Heart left ventricle (tissue), 16 donors: ENCODE measurements at regions not wholly inside any gene's neighbourhood (a gene's known extent, or its start where the extent isn't known, plus 50 kb on each side); places are given as distances from the start of the nearest gene placed in this dataset.
A peak's percentile ranks its signal among the peaks of the same experiment; 100 is the strongest.

ENCODE experiments used
- ATAC-seq, 4 donors: fragments of 200-7000 bp; cut with Tn5 transposase; one replicate each; pipeline ENCODE4 v1.9.1; 2020 to 2022; ENCODE audit warnings: moderate library complexity in 4 of 4, mild to moderate bottlenecking in 3 of 4, moderate number of reproducible peaks in 1 of 4
- DNase-seq, 5 donors: peaks; one replicate each; pipeline ENCODE4 v3.0.0-alpha.2; 2020
- H3K27ac ChIP-seq, 12 donors: fragments of 200-600 bp; sonication (generic) in 4 of 12; one replicate each; pipeline versions ENCODE4 v1.5.0 to v1.8.0; 2016 to 2022; ENCODE audit warnings: mild to moderate bottlenecking in 2 of 12
- H3K27me3 ChIP-seq, 9 donors: fragments of 200-600 bp; sonication (generic) in 2 of 9; one replicate each; pipeline versions ENCODE4 v1.5.1 to v1.8.0; 2016 to 2022; ENCODE audit warnings: mild to moderate bottlenecking in 3 of 9
- H3K36me3 ChIP-seq, 9 donors: fragments of 200-600 bp; sonication (generic) in 2 of 9; one replicate each; pipeline versions ENCODE4 v1.5.0 to v1.8.0; 2018 to 2022; ENCODE audit warnings: mild to moderate bottlenecking in 2 of 9
- H3K4me1 ChIP-seq, 12 donors: fragments of 200-600 bp; sonication (generic) in 4 of 12; one replicate each; pipeline versions ENCODE4 v1.5.0 to v1.8.0; 2016 to 2022; ENCODE audit warnings: mild to moderate bottlenecking in 3 of 12
- H3K4me3 ChIP-seq, 12 donors: fragments of 200-600 bp; sonication (generic) in 4 of 12; one replicate each; pipeline versions ENCODE4 v1.5.0 to v1.8.0; 2017 to 2022; ENCODE audit warnings: mild to moderate bottlenecking in 9 of 12, moderate library complexity in 4 of 12
- H3K9me3 ChIP-seq, 12 donors: fragments of 200-600 bp; sonication (generic) in 4 of 12; one replicate each; pipeline versions ENCODE4 v1.5.0 to v1.8.0; 2016 to 2022; ENCODE audit warnings: mild to moderate bottlenecking in 1 of 12
- POLR2A ChIP-seq, 2 donors: fragments of 450-650 bp; IDR thresholded peaks; one replicate each; pipeline ENCODE4 v1.6.1; 2017; ENCODE audit warnings: antibody characterized with exemption in 2 of 2, mild to moderate bottlenecking in 2 of 2, moderate library complexity in 2 of 2
- WGBS, 4 donors: extraction: QIAGEN DNeasy Blood & Tissue Kit in 2 of 4; methylation state at CpG; one replicate each; pipeline versions ENCODE4 v1.1.5 to v1.1.7; 2013 to 2018; 5-methylcytosine and 5-hydroxymethylcytosine counted together
- intact Hi-C, 10 donors: fragments of 100-400 bp; cut with DNase I; formaldehyde crosslinking; loops; one replicate each; pipeline versions ENCODE4 v1.11.1 to v1.14.2; 2022
- TF ChIP-seq, protein P1 (sequence below), 12 donors: fragments of 200-600 bp; sonication (generic) in 4 of 12; IDR thresholded peaks; one replicate each; pipeline versions ENCODE4 v1.5.0 to v1.8.0; 2018 to 2022; ENCODE audit warnings: antibody characterized with exemption in 12 of 12, mild to moderate bottlenecking in 5 of 12
- donor health status: ischemic (EF 13 %, LVEDD 7.1; RV severe dilation, severe dysfunction).
- donor health status: healthy with polysubstance abuse.
- donor health status: DM: no; HTN: yes; CAD: no.
- donor health status: DM: no; HTN: no; CAD: no.
- donor health status: ischemic (EF 25% LVEDD 6.9; RV normal size, moderate dysfunction).
- donor health status: ischemic (EF 25% LVEDD 5.7; RV mildly dilated, moderate dysfunction).
- donor health status: healthy.
- donor health status: DM: yes; HTN: yes; CAD: no.
- donor health status: ischemic (EF 35%, LVEDD 5.7; RV mildly dilated, moderate dysfunction).
- donor health status: nonischemic (EF 11% LVEDD 7.7; RV severe dilation, severe dysfunction).
- donor health status: DM: yes; HTN: yes; CAD: no.
- donor health status: PGD.
- donor health status: ischemic (EF 29% LVEDD 5.4; RV normal size, mild dysfunction).
- donor health status: nonischemic (EF 23%, LVEDD 6.1; RV moderate dilation, normal function).

DNA sequence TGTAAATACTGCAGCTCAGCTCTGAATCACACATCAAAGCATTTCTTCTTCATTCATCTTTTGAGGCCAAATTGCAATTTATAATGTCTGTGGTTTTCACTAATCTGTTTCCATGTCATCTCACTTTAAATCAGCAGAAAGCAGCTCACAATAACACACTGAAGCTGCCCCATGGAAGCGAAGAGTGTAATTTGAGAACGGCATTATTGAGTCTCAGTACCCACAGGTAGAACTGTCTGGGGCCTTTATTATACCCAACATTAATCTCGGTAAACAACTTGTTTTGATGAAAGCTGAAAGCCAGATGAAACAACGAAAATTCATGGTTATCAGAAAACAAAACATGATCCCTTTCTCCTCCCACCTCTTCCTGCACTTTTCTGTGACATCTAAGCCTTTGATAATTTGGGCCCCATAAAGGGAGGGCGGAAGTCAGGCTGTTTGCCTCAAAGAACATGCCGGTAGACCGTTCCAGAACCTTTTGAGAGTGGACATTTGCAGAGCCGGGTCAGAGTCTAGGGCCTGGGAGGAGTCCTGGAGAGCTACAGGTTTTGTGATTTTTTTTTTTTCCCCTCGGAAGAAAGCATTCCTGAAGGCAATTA is 68.2 kb upstream of the SESN3 start:
- no peak for TF ChIP-seq POLR2A (IDR thresholded peaks at IDR 0.05)
- TF ChIP-seq, protein P1, sequence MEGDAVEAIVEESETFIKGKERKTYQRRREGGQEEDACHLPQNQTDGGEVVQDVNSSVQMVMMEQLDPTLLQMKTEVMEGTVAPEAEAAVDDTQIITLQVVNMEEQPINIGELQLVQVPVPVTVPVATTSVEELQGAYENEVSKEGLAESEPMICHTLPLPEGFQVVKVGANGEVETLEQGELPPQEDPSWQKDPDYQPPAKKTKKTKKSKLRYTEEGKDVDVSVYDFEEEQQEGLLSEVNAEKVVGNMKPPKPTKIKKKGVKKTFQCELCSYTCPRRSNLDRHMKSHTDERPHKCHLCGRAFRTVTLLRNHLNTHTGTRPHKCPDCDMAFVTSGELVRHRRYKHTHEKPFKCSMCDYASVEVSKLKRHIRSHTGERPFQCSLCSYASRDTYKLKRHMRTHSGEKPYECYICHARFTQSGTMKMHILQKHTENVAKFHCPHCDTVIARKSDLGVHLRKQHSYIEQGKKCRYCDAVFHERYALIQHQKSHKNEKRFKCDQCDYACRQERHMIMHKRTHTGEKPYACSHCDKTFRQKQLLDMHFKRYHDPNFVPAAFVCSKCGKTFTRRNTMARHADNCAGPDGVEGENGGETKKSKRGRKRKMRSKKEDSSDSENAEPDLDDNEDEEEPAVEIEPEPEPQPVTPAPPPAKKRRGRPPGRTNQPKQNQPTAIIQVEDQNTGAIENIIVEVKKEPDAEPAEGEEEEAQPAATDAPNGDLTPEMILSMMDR (IDR thresholded peaks at IDR 0.05), result no peak
- no peak for ATAC-seq
- DNase-seq, result no peak
- Histone ChIP-seq H3K27ac (no peak overlapping the region), H3K27me3 (no peaks in the 10 kb centered on the region), H3K36me3 (no peaks in the 10 kb centered on the region), H3K4me3 (no peak overlapping the region), H3K4me1 (peaks cover 0 to 21% (median 0%) of the 10 kb centered on the region in 12 donors), H3K9me3 (no peaks in the 10 kb centered on the region)
- intact Hi-C loops, result no loop called here
- 65 to 72% (median 68%) methylated on average over 9 of the region's 9 CpGs for WGBS, 4 donors

DNA sequence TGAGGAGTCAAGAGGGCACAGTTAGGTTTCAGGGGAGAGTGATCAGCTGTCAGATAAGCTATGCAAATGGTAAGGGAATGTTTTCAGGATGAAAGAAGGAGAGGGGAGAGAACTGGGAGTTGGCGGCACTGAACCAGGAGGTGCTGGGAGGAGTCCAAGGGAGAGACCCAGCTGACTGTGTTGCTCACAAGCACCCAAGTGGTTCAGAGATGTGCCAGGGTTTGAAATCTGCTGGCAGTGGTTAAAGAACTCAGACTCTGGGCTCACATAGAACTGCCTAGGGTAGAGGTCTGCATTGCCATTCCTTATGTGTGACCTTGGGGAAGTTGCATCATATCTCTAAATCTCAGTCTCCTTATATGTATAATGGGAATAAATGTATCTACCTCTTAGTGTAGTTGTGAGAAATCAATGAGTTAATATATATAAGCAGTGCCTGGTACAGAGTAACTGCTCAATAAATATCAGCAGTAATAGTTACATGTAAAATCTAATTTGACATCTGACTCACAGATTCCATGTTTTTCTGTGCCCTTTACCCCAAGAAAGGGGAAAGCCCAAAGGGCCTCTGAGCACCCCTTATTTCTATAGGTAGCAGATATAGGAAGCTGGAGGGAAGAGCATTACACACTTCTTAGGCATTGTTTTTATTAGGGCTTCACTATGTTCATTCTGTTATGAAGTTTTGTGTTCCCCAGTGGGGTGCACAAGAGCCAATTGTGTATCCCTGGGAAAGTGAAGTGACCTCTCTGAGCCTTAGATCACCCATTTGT is 66.9 kb upstream of the SESN3 start:
- ATAC-seq, result no peak
- Histone ChIP-seq H3K4me1 (peaks cover 0 to 21% (median 0%) of the 10 kb centered on the region in 12 donors), H3K9me3 (no peaks in the 10 kb centered on the region), H3K4me3 (no peak overlapping the region), H3K36me3 (no peaks in the 10 kb centered on the region), H3K27ac (no peak overlapping the region), H3K27me3 (no peaks in the 10 kb centered on the region)
- intact Hi-C loops, result no loop called here
- WGBS, 4 donors, result 93 to 97% (median 95%) methylated on average over 1 of the region's 1 CpG
- no peak for TF ChIP-seq POLR2A (IDR thresholded peaks at IDR 0.05)
- TF ChIP-seq, protein P1 (IDR thresholded peaks at IDR 0.05), result no peak
- DNase-seq, result no peak

DNA sequence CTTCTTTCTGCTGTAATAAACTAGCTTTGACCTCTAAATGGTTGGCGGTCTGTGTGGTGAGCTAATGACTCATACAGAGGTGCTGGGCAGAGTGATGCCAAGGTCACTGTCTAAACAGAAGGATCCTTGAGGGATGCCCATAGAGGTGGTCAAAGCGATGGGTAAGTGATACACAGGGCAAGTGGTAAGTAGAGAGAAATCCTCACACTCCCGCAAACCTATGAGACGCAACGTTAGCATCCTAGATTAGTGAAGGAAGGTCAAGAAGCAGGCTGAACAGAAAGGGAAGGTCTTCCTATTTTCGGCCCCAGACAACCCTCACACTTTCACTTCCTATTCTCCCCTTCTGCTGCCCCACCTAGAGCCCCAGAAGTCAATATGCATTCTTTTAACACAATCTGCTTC is 65.6 kb upstream of the SESN3 start:
- DNase-seq, result no peak
- peak in 1 of 4 donors; percentile 60 for ATAC-seq
- intact Hi-C loops, result no loop called here
- TF ChIP-seq, protein P1 (IDR thresholded peaks at IDR 0.05), result no peak
- no peak for TF ChIP-seq POLR2A (IDR thresholded peaks at IDR 0.05)
- Histone ChIP-seq H3K9me3 (no peaks in the 10 kb centered on the region), H3K27me3 (no peaks in the 10 kb centered on the region), H3K36me3 (no peaks in the 10 kb centered on the region), H3K4me3 (no peak overlapping the region), H3K4me1 (peaks cover 0 to 21% (median 0%) of the 10 kb centered on the region in 12 donors), H3K27ac (no peak overlapping the region)
- 81 to 90% (median 86%) methylated on average over 6 of the region's 6 CpGs for WGBS, 4 donors

DNA sequence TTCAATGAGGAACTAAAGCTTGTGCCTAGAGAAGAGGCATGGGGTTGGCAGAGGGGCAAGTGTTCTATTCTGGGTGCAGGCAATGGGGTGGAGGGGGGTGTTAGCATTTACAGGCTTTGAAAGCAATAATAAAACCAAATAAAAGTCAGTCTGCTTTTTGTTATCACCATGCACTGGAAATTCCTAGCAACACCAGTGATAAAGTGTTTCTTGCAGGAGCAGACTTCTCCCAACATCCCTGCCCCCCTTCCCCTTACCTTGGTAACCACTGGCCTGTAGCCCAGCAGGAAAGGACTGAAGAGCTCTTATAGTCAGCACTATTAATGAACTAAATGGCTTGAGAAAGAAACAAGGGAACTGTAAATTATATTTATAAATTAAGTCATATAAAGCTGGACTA is 65.2 kb upstream of the SESN3 start:
- Histone ChIP-seq H3K36me3 (no peaks in the 10 kb centered on the region), H3K4me1 (peaks cover 0 to 21% (median 0%) of the 10 kb centered on the region in 12 donors), H3K4me3 (no peak overlapping the region), H3K27me3 (no peaks in the 10 kb centered on the region), H3K27ac (no peak overlapping the region), H3K9me3 (no peaks in the 10 kb centered on the region)
- intact Hi-C loops, result no loop called here
- no peak for ATAC-seq
- no peak for DNase-seq
- TF ChIP-seq, protein P1 (IDR thresholded peaks at IDR 0.05), result no peak
- TF ChIP-seq POLR2A (IDR thresholded peaks at IDR 0.05), result no peak
